ENCODE measurements at regions not wholly inside any gene's neighbourhood (a gene's known extent, or its start where the extent isn't known, plus 50 kb on each side); places are given as distances from the start of the nearest gene placed in this dataset.

GRCh38 chr12:83979785-83980184, 932.8 kb downstream of the SLC6A15 start:
- TF ChIP-seq CHD2 (IDR thresholded peaks at IDR 0.05; ENCODE audit: low read length, partially characterized antibody): no peak
- no peak for TF ChIP-seq MAX (IDR thresholded peaks at IDR 0.05)
- no peak for TF ChIP-seq CTCF (IDR thresholded peaks at IDR 0.05)
- TF ChIP-seq PBX3 (IDR thresholded peaks at IDR 0.05): no peak
- TF ChIP-seq POLR2A (IDR thresholded peaks at IDR 0.05; ENCODE audit: low read length): no peak
- no peak for TF ChIP-seq EP300 (IDR thresholded peaks at IDR 0.05)
- no peak for TF ChIP-seq HMGXB4 (CRISPR knock-in tag; IDR thresholded peaks at IDR 0.05; ENCODE audit: borderline replicate concordance)
- TF ChIP-seq FOSL2 (IDR thresholded peaks at IDR 0.05): no peak
- no peak for TF ChIP-seq FOSL2 (CRISPR knock-in tag; IDR thresholded peaks at IDR 0.05)
- TF ChIP-seq JUNB (IDR thresholded peaks at IDR 0.05): no peak
- no peak for TF ChIP-seq HOXA7 (CRISPR knock-in tag; IDR thresholded peaks at IDR 0.05)
- TF ChIP-seq MYC (IDR thresholded peaks at IDR 0.05; ENCODE audit: borderline replicate concordance, low read length): no peak
- TF ChIP-seq HDAC2 (IDR thresholded peaks at IDR 0.05): no peak

Measured in A549 (cell line).